HEK293 (cell line): ENCODE measurements at regions not wholly inside any gene's neighbourhood (a gene's known extent, or its start where the extent isn't known, plus 50 kb on each side); places are given as distances from the start of the nearest gene placed in this dataset.

Experiments
- ELK4 ChIP-seq: IDR thresholded peaks from 2 replicates; pipeline ENCODE4 v1.6.1; 2011; ENCODE audit warnings: mild to moderate bottlenecking, low read depth, low read length, borderline replicate concordance
- FEZF1 ChIP-seq: fragments of 450-650 bp; formaldehyde crosslinking; IDR thresholded peaks from 2 replicates; pipeline ENCODE4 v1.5.1; 2016; ENCODE audit warnings: missing biosample characterization, missing genetic modification characterization
- IKZF3 ChIP-seq: fragments of 450-650 bp; IDR thresholded peaks from 2 replicates; pipeline ENCODE4 v1.5.0; 2018; ENCODE audit warnings: missing biosample characterization, mild to moderate bottlenecking, missing genetic modification characterization, moderate library complexity
- KLF1 ChIP-seq: fragments of 450-650 bp; formaldehyde crosslinking; IDR thresholded peaks from 2 replicates; pipeline ENCODE4 v1.5.1; 2016; ENCODE audit warnings: missing biosample characterization, missing genetic modification characterization
- KLF10 ChIP-seq: fragments of 450-650 bp; IDR thresholded peaks from 2 replicates; pipeline ENCODE4 v1.5.1; 2018; ENCODE audit warnings: missing biosample characterization, mild to moderate bottlenecking, missing genetic modification characterization
- MYNN ChIP-seq: fragments of 450-650 bp; formaldehyde crosslinking; IDR thresholded peaks from 2 replicates; pipeline ENCODE4 v1.5.1; 2016; ENCODE audit warnings: missing biosample characterization, missing genetic modification characterization, borderline replicate concordance
- PRDM1 ChIP-seq: fragments of 450-650 bp; formaldehyde crosslinking; IDR thresholded peaks from 2 replicates; pipeline ENCODE4; 2016; ENCODE audit warnings: missing biosample characterization, missing genetic modification characterization
- PRDM6 ChIP-seq: fragments of 450-650 bp; formaldehyde crosslinking; IDR thresholded peaks from 2 replicates; pipeline ENCODE4 v1.5.1; 2017; ENCODE audit warnings: missing biosample characterization, missing genetic modification characterization
- RBAK ChIP-seq: fragments of 450-650 bp; formaldehyde crosslinking; IDR thresholded peaks from 2 replicates; pipeline ENCODE4 v1.5.1; 2016; ENCODE audit warnings: missing biosample characterization, missing genetic modification characterization
- ZBTB10 ChIP-seq: fragments of 450-650 bp; formaldehyde crosslinking; IDR thresholded peaks from 2 replicates; pipeline ENCODE4 v1.5.1; 2016; ENCODE audit warnings: missing biosample characterization, missing genetic modification characterization
- ZEB2 ChIP-seq: fragments of 450-650 bp; formaldehyde crosslinking; IDR thresholded peaks from 2 replicates; pipeline ENCODE4 v1.5.1; 2016; ENCODE audit warnings: missing biosample characterization, missing genetic modification characterization
- ZFP37 ChIP-seq: fragments of 450-650 bp; formaldehyde crosslinking; IDR thresholded peaks from 2 replicates; pipeline ENCODE4 v1.5.1; 2016; ENCODE audit warnings: missing biosample characterization, missing genetic modification characterization
- ZNF133 ChIP-seq: fragments of 450-650 bp; formaldehyde crosslinking; IDR thresholded peaks from 2 replicates; pipeline ENCODE4 v1.5.1; 2016; ENCODE audit warnings: missing biosample characterization, missing genetic modification characterization
- ZNF335 ChIP-seq: fragments of 450-650 bp; formaldehyde crosslinking; conservative IDR thresholded peaks from 2 replicates; pipeline ENCODE4 v1.5.1; 2016; ENCODE audit warnings: missing biosample characterization, missing genetic modification characterization
- ZNF48 ChIP-seq: fragments of 450-650 bp; formaldehyde crosslinking; IDR thresholded peaks from 2 replicates; pipeline ENCODE4 v1.5.1; 2016; ENCODE audit warnings: missing biosample characterization, missing genetic modification characterization
- ZNF514 ChIP-seq: fragments of 450-650 bp; formaldehyde crosslinking; IDR thresholded peaks from 2 replicates; pipeline ENCODE4 v1.5.1; 2016; ENCODE audit warnings: missing biosample characterization, missing genetic modification characterization
- ZNF624 ChIP-seq: fragments of 450-650 bp; formaldehyde crosslinking; IDR thresholded peaks from 2 replicates; pipeline ENCODE4 v1.5.1; 2017; ENCODE audit warnings: missing biosample characterization, missing genetic modification characterization
- ZNF626 ChIP-seq: fragments of 450-650 bp; sonication (Bioruptor Pico); formaldehyde crosslinking; IDR thresholded peaks from 2 replicates; pipeline ENCODE4 v1.5.1; 2018; ENCODE audit warnings: missing biosample characterization, missing genetic modification characterization, inconsistent platforms
- ZNF654 ChIP-seq: fragments of 450-650 bp; formaldehyde crosslinking; IDR thresholded peaks from 2 replicates; pipeline ENCODE4 v1.5.1; 2016; ENCODE audit warnings: low read depth, missing biosample characterization, missing genetic modification characterization
- ZNF704 ChIP-seq: fragments of 450-650 bp; formaldehyde crosslinking; IDR thresholded peaks from 2 replicates; pipeline ENCODE4 v1.5.1; 2016; ENCODE audit warnings: missing biosample characterization, missing genetic modification characterization
- ZNF792 ChIP-seq: fragments of 450-650 bp; formaldehyde crosslinking; IDR thresholded peaks from 2 replicates; pipeline ENCODE4 v1.5.1; 2016; ENCODE audit warnings: missing biosample characterization, missing genetic modification characterization
- ZSCAN30 ChIP-seq: fragments of 450-650 bp; IDR thresholded peaks from 2 replicates; pipeline ENCODE4 v1.5.1; 2018; ENCODE audit warnings: missing biosample characterization, mild to moderate bottlenecking, missing genetic modification characterization, moderate library complexity
- ZSCAN4 ChIP-seq: fragments of 450-650 bp; formaldehyde crosslinking; IDR thresholded peaks from 2 replicates; pipeline ENCODE4 v1.5.1; 2017; ENCODE audit warnings: missing biosample characterization, missing genetic modification characterization
- ZSCAN5A ChIP-seq: fragments of 450-650 bp; formaldehyde crosslinking; IDR thresholded peaks from 2 replicates; pipeline ENCODE4 v1.5.1; 2016; ENCODE audit warnings: missing biosample characterization, missing genetic modification characterization

GRCh38 chr5:125898851-125899405, 524.3 kb upstream of the GRAMD2B start (continued):
- TF ChIP-seq ZBTB10 (tag by site-specific recombination) (no peak), ZNF335 (no peak), ZSCAN30 (tag by site-specific recombination) (0 out of 2 replicates have a peak, but pooled peaks have one; percentile 10), ZNF704 (no peak), PRDM6 (tag by site-specific recombination) (peak; percentile 96), ZNF626 (tag by site-specific recombination) (no peak), ZNF654 (tag by site-specific recombination) (no peak), MYNN (tag by site-specific recombination) (no peak), PRDM1 (tag by site-specific recombination) (no peak), ZNF48 (no peak), ZNF514 (no peak), KLF10 (no peak), ZNF133 (no peak), ZEB2 (tag by site-specific recombination) (peak; percentile 50; the same call in 1 of the 2 replicates), ELK4 (no peak), RBAK (no peak), ZSCAN4 (tag by site-specific recombination) (no peak), ZNF792 (tag by site-specific recombination) (no peak), ZFP37 (no peak), ZNF624 (tag by site-specific recombination) (no peak), ZSCAN5A (tag by site-specific recombination) (no peak), IKZF3 (peak; percentile 44; the same call in 1 of the 2 replicates), FEZF1 (tag by site-specific recombination) (0 out of 2 replicates have a peak, but pooled peaks have one; percentile 33), KLF1 (tag by site-specific recombination) (no peak)
